Upper lobe of right lung (tissue), 1 donor: ENCODE measurements at regions not wholly inside any gene's neighbourhood (a gene's known extent, or its start where the extent isn't known, plus 50 kb on each side); places are given as distances from the start of the nearest gene placed in this dataset.

Experiments used
- ATAC-seq: fragments of 200-7000 bp; cut with Tn5 transposase; one replicate; pipeline ENCODE4 v1.9.1; 2020; ENCODE audit warnings: mild to moderate bottlenecking, moderate library complexity
- DNase-seq: peaks from one replicate; pipeline ENCODE4 v3.0.0-alpha.2; 2020
- H3K27ac ChIP-seq: fragments of 200-600 bp; one replicate; pipeline ENCODE4 v1.8.0; 2022
- H3K27me3 ChIP-seq: fragments of 200-600 bp; one replicate; pipeline ENCODE4 v1.8.0; 2022; ENCODE audit warnings: mild to moderate bottlenecking
- H3K36me3 ChIP-seq: fragments of 200-600 bp; one replicate; pipeline ENCODE4 v1.8.0; 2022
- H3K4me1 ChIP-seq: fragments of 200-600 bp; one replicate; pipeline ENCODE4 v1.8.0; 2022
- H3K4me3 ChIP-seq: fragments of 200-600 bp; one replicate; pipeline ENCODE4 v1.8.0; 2022; ENCODE audit warnings: mild to moderate bottlenecking
- H3K9me3 ChIP-seq: fragments of 200-600 bp; one replicate; pipeline ENCODE4 v1.8.0; 2022
- CTCF ChIP-seq: fragments of 200-600 bp; IDR thresholded peaks from one replicate; pipeline ENCODE4 v1.8.0; 2022; ENCODE audit warnings: antibody characterized with exemption
- intact Hi-C: fragments of 100-400 bp; cut with DNase I; formaldehyde crosslinking; loops from one replicate; pipeline ENCODE4 v1.11.0; 2022
- donor health status: DM: no; HTN: yes; CAD: no; lungs with severe emphysema.

GRCh38 chr11:82465481-82465880, 268.2 kb downstream of the FAM181B start:
- Histone ChIP-seq H3K27ac (no peak overlapping the region), H3K4me1 (no peaks in the 10 kb centered on the region), H3K9me3 (no peaks in the 10 kb centered on the region), H3K36me3 (no peaks in the 10 kb centered on the region), H3K27me3 (no peaks in the 10 kb centered on the region), H3K4me3 (no peak overlapping the region)
- intact Hi-C loops = no loop called here
- no peak for TF ChIP-seq CTCF
- DNase-seq (no peak), ATAC-seq (peak; percentile 62)

GRCh38 chr11:82462608-82463242, 270.9 kb downstream of the FAM181B start:
- no peak for TF ChIP-seq CTCF
- Histone ChIP-seq H3K27me3 (no peaks in the 10 kb centered on the region), H3K4me1 (no peaks in the 10 kb centered on the region), H3K9me3 (no peaks in the 10 kb centered on the region), H3K4me3 (no peak overlapping the region), H3K27ac (no peak overlapping the region), H3K36me3 (no peaks in the 10 kb centered on the region)
- ATAC-seq (no peak), DNase-seq (no peak)
- intact Hi-C loops = no loop called here

- ATAC-seq (no peak), DNase-seq (no peak)
- H3K36me3 ChIP-seq = no peaks in the 10 kb centered on the region
- H3K4me3 ChIP-seq = no peak overlapping the region
- intact Hi-C loops = no loop called here
- no peak overlapping the region for H3K27ac ChIP-seq
- TF ChIP-seq CTCF = no peak
- no peaks in the 10 kb centered on the region for H3K27me3 ChIP-seq
- no peaks in the 10 kb centered on the region for H3K4me1 ChIP-seq
- H3K9me3 ChIP-seq = no peaks in the 10 kb centered on the region
Observed at GRCh38 chr11:82458761-82459160, 274.9 kb downstream of the FAM181B start.

- TF ChIP-seq CTCF = no peak
- Histone ChIP-seq H3K27me3 (no peaks in the 10 kb centered on the region), H3K4me3 (no peak overlapping the region), H3K9me3 (no peaks in the 10 kb centered on the region), H3K27ac (no peak overlapping the region), H3K4me1 (no peaks in the 10 kb centered on the region), H3K36me3 (no peaks in the 10 kb centered on the region)
- no peak for ATAC-seq
- intact Hi-C loops = no loop called here
- no peak for DNase-seq
Observed at GRCh38 chr11:82458147-82458546, 275.5 kb downstream of the FAM181B start.

GRCh38 chr11:82450996-82451395, 282.7 kb downstream of the FAM181B start:
- Histone ChIP-seq H3K4me1 (no peaks in the 10 kb centered on the region), H3K9me3 (no peaks in the 10 kb centered on the region), H3K36me3 (no peaks in the 10 kb centered on the region), H3K27ac (no peak overlapping the region), H3K4me3 (no peak overlapping the region), H3K27me3 (no peaks in the 10 kb centered on the region)
- ATAC-seq (no peak), DNase-seq (no peak)
- TF ChIP-seq CTCF = no peak
- intact Hi-C loops = no loop called here

- no peaks in the 10 kb centered on the region for H3K4me1 ChIP-seq
- no peaks in the 10 kb centered on the region for H3K9me3 ChIP-seq
- H3K4me3 ChIP-seq = no peak overlapping the region
- H3K27me3 ChIP-seq = no peaks in the 10 kb centered on the region
- no peak overlapping the region for H3K27ac ChIP-seq
- H3K36me3 ChIP-seq = no peaks in the 10 kb centered on the region
- no peak for ATAC-seq
- intact Hi-C loops = no loop called here
- no peak for DNase-seq
- no peak for TF ChIP-seq CTCF
Observed at GRCh38 chr11:82406611-82407010, 327.1 kb downstream of the FAM181B start.
